ENCODE measurements at regions not wholly inside any gene's neighbourhood (a gene's known extent, or its start where the extent isn't known, plus 50 kb on each side); places are given as distances from the start of the nearest gene placed in this dataset.

- no TSS peak for BruUV-seq (replicated peaks)
- ChIA-PET CTCF (no interaction called here), POLR2A (ENCODE audit: unreplicated experiment) (no interaction called here)
Measured at GRCh38 chr14:49362916-49363315, 223.3 kb downstream of the RPS29 start.

DNA sequence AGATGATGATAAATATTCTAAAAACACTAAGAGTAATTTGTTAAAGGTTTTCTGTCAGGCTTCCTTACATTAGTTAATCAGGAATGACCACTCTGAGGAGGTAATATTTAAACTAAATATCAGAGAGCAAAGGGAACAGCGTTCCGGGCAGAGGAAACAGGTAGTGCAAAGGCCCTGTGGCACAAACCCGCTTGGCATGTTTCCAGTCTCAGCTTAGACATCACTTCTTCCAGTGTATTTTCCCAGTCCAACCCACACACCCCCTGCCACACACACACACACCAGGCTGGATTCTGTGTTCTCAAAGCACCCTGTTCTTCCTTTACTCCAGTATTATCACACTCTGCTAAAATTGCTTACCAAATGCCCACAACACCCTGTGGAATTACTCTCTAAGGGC lies 247.1 kb downstream of the RPS29 start:
- TF ChIP-seq CTCF (conservative IDR thresholded peaks at IDR 0.05; ENCODE audit: low read depth, low read length) (no peak), EZH2 (IDR thresholded peaks at IDR 0.05; ENCODE audit: low read length, unreplicated experiment) (no peak), EZH2phosphoT487 (IDR thresholded peaks at IDR 0.05; ENCODE audit: borderline replicate concordance, low read length) (no peak)
- no peaks in the 10 kb centered on the region for H3K9me3 ChIP-seq (ENCODE audit: low read length)
- H3F3A ChIP-seq (ENCODE audit: low read length, unreplicated experiment), result no peaks in the 10 kb centered on the region
- H3K9me2 ChIP-seq (replicated peaks; ENCODE audit: low read length), result no peaks in the 10 kb centered on the region
- intact Hi-C loops (cut with micrococcal nuclease), result no loop called here
- ChIA-PET CTCF (no interaction called here), POLR2A (ENCODE audit: unreplicated experiment) (no interaction called here)
- H4K20me1 ChIP-seq (ENCODE audit: low read length), result no peaks in the 10 kb centered on the region
- no peak overlapping the region for H3K9ac ChIP-seq (ENCODE audit: low read length)
- H3K79me2 ChIP-seq (ENCODE audit: low read length), result no peaks in the 10 kb centered on the region
- H3K36me3 ChIP-seq (ENCODE audit: low read depth, low read length), result no peaks in the 10 kb centered on the region
- no peak overlapping the region for H3K4me3 ChIP-seq (ENCODE audit: low read length)
- no peak for ATAC-seq
- peaks cover 15% of the 10 kb centered on the region for H3K27me3 ChIP-seq (ENCODE audit: low read length)
- no peak for DNase-seq
- no peak overlapping the region for H2AFZ ChIP-seq (ENCODE audit: low read length)
- no peaks in the 10 kb centered on the region for H3K4me1 ChIP-seq (ENCODE audit: insufficient read depth, low read length)
- BruUV-seq (replicated peaks), result no TSS peak
- no peak overlapping the region for H3K4me2 ChIP-seq (ENCODE audit: low read length)
- H3K27ac ChIP-seq (ENCODE audit: low read length), result no peak overlapping the region

More at GRCh38 chr14:49362916-49363315, 223.3 kb downstream of the RPS29 start:
- TF ChIP-seq CTCF (conservative IDR thresholded peaks at IDR 0.05; ENCODE audit: low read depth, low read length), result no peak
- Histone ChIP-seq H3K4me2 (ENCODE audit: low read length) (no peak overlapping the region), H3K79me2 (ENCODE audit: low read length) (no peaks in the 10 kb centered on the region), H3K4me1 (ENCODE audit: insufficient read depth, low read length) (no peaks in the 10 kb centered on the region), H3K36me3 (ENCODE audit: low read depth, low read length) (no peaks in the 10 kb centered on the region), H3K9me3 (ENCODE audit: low read length) (no peaks in the 10 kb centered on the region), H3F3A (ENCODE audit: low read length, unreplicated experiment) (no peaks in the 10 kb centered on the region), H3K27me3 (ENCODE audit: low read length) (peaks cover 30% of the 10 kb centered on the region), H4K20me1 (ENCODE audit: low read length) (no peaks in the 10 kb centered on the region), H2AFZ (ENCODE audit: low read length) (no peak overlapping the region), H3K9me2 (replicated peaks; ENCODE audit: low read length) (no peaks in the 10 kb centered on the region), H3K4me3 (ENCODE audit: low read length) (no peak overlapping the region), H3K9ac (ENCODE audit: low read length) (no peak overlapping the region), H3K27ac (ENCODE audit: low read length) (no peak overlapping the region)
- ATAC-seq (no peak), DNase-seq (no peak)
- intact Hi-C loops (cut with micrococcal nuclease), result no loop called here

DNA sequence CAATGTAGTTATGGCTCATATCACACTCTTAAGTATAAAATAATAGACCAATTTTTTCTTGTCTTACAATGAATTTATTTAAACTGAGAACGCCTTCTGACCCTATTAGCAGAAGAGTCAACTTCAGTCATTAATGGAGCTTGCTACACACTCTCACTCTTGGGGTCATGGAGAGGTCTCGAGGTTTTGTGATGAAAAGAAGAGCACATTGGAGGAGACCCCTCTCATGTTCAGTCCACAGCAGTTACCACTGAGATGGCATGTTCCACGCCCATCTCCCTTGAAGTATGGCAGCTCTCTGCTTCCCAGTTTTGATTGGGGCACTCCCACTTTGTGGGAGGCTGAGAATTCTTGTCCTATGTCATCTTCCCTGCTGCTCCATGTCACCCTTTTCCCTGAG lies 266.4 kb downstream of the RPS29 start:
- Histone ChIP-seq H3K27ac (ENCODE audit: low read length) (no peak overlapping the region), H3K4me2 (ENCODE audit: low read length) (no peak overlapping the region), H3K4me1 (ENCODE audit: insufficient read depth, low read length) (no peaks in the 10 kb centered on the region), H4K20me1 (ENCODE audit: low read length) (no peaks in the 10 kb centered on the region), H3F3A (ENCODE audit: low read length, unreplicated experiment) (no peaks in the 10 kb centered on the region), H3K79me2 (ENCODE audit: low read length) (no peaks in the 10 kb centered on the region), H3K9me3 (ENCODE audit: low read length) (no peaks in the 10 kb centered on the region), H3K36me3 (ENCODE audit: low read depth, low read length) (no peaks in the 10 kb centered on the region), H3K9ac (ENCODE audit: low read length) (no peak overlapping the region), H2AFZ (ENCODE audit: low read length) (no peak overlapping the region), H3K27me3 (ENCODE audit: low read length) (peaks cover 46% of the 10 kb centered on the region), H3K9me2 (replicated peaks; ENCODE audit: low read length) (no peaks in the 10 kb centered on the region), H3K4me3 (ENCODE audit: low read length) (no peak overlapping the region)
- ATAC-seq (no peak), DNase-seq (no peak)
- BruUV-seq (replicated peaks), result no TSS peak
- intact Hi-C loops (cut with micrococcal nuclease), result no loop called here
- ChIA-PET CTCF (no interaction called here), POLR2A (ENCODE audit: unreplicated experiment) (no interaction called here)
- TF ChIP-seq EZH2phosphoT487 (IDR thresholded peaks at IDR 0.05; ENCODE audit: borderline replicate concordance, low read length), result no peak
- TF ChIP-seq CTCF (conservative IDR thresholded peaks at IDR 0.05; ENCODE audit: low read depth, low read length), result no peak
- no peak for TF ChIP-seq EZH2 (IDR thresholded peaks at IDR 0.05; ENCODE audit: low read length, unreplicated experiment)
